Right lobe of liver (tissue), 6 donors: ENCODE measurements at regions not wholly inside any gene's neighbourhood (a gene's known extent, or its start where the extent isn't known, plus 50 kb on each side); places are given as distances from the start of the nearest gene placed in this dataset.
A peak's percentile ranks its signal among the peaks of the same experiment; 100 is the strongest.

ENCODE experiments used
- ATAC-seq, 4 donors: fragments of 200-7000 bp; cut with Tn5 transposase; one replicate each; pipeline ENCODE4 v1.9.1; 2020; ENCODE audit warnings: mild to moderate bottlenecking in 4 of 4, moderate library complexity in 4 of 4
- DNase-seq, 3 donors: peaks; one replicate each; pipeline ENCODE4 v3.0.0-alpha.2; 2020
- H3K27ac ChIP-seq, 3 donors: fragments of 200-600 bp; one replicate each; pipeline ENCODE4 v1.8.0; 2022
- H3K27me3 ChIP-seq, 2 donors: fragments of 200-600 bp; one replicate each; pipeline ENCODE4 v1.8.0; 2022
- H3K36me3 ChIP-seq, 4 donors: fragments of 200-600 bp; sonication (generic) in 1 of 4; one replicate each; pipeline versions ENCODE4 v1.5.1 to v1.8.0; 2017 to 2022; ENCODE audit warnings: control low read depth in 1 of 4
- H3K4me1 ChIP-seq, 4 donors: fragments of 200-600 bp; sonication (generic) in 1 of 4; one replicate each; pipeline versions ENCODE4 v1.5.1 to v1.8.0; 2017 to 2022; ENCODE audit warnings: control low read depth in 1 of 4
- H3K4me3 ChIP-seq, 3 donors: fragments of 200-600 bp; one replicate each; pipeline ENCODE4 v1.8.0; 2022
- H3K9me3 ChIP-seq, 4 donors: fragments of 200-600 bp; sonication (generic) in 1 of 4; one replicate each; pipeline versions ENCODE4 v1.5.1 to v1.8.0; 2017 to 2022; ENCODE audit warnings: control low read depth in 1 of 4
- CTCF ChIP-seq, 4 donors: fragments of 200-600 bp in 3 of 4; fragments of 450-650 bp in 1 of 4; IDR thresholded peaks; one replicate each; pipeline versions ENCODE4 v1.5.1 to v1.8.0; 2016 to 2022; ENCODE audit warnings: antibody characterized with exemption in 4 of 4, mild to moderate bottlenecking in 2 of 4
- POLR2A ChIP-seq: fragments of 450-650 bp; IDR thresholded peaks from one replicate; pipeline ENCODE4 v1.6.1; 2017; ENCODE audit warnings: antibody characterized with exemption, mild to moderate bottlenecking
- WGBS: methylation state at CpG from one replicate; pipeline ENCODE4 v1.1.6; 2018; ENCODE audit warnings: low coverage, low lambda C conversion rate; ENCODE audit not compliant: insufficient coverage; ENCODE audit errors: missing lambda C conversion rate; 5-methylcytosine and 5-hydroxymethylcytosine counted together
- intact Hi-C, 2 donors: fragments of 100-400 bp; cut with DNase I; formaldehyde crosslinking; loops; one replicate each; pipeline versions ENCODE4 v1.11.2 to v1.14.1; 2022
- donor health status: DM: no; HTN: yes; CAD: no.
- donor health status: DM: no; HTN: no; CAD: no.
- donor health status: DM: no; HTN: no; CAD: no.
- donor health status: DM: no; HTN: yes; CAD: no.
- donor health status: DM: no; HTN: yes; CAD: no.

GRCh38 chr12:13573698-13574321 lies 377.3 kb downstream of the EMP1 start:
- Histone ChIP-seq H3K4me1 (peaks cover 0 to 16% (median 1%) of the 10 kb centered on the region in 4 donors), H3K27ac (no peak overlapping the region), H3K9me3 (no peaks in the 10 kb centered on the region), H3K27me3 (no peaks in the 10 kb centered on the region), H3K4me3 (no peak overlapping the region), H3K36me3 (no peaks in the 10 kb centered on the region)
- 28% methylated on average over 3 of the region's 3 CpGs for WGBS
- TF ChIP-seq CTCF (IDR thresholded peaks at IDR 0.05) (no peak), POLR2A (no peak)
- intact Hi-C loops, result no loop called here
- DNase-seq, result no peak
- peak in 2 of 4 donors; percentile 46 to 85 for ATAC-seq

GRCh38 chr12:13571035-13571434 lies 374.5 kb downstream of the EMP1 start:
- ATAC-seq, result peak in 2 of 4 donors; percentile 26 to 39
- TF ChIP-seq CTCF (IDR thresholded peaks at IDR 0.05), result no peak
- TF ChIP-seq POLR2A, result no peak
- WGBS, result 77% methylated on average over 2 of the region's 2 CpGs
- intact Hi-C loops, result no loop called here
- H3K4me1 ChIP-seq, result peaks cover 0 to 16% (median 1%) of the 10 kb centered on the region in 4 donors
- peak overlapping the region in 2 of 3 donors; percentile 44 to 59 for H3K27ac ChIP-seq
- no peak overlapping the region for H3K4me3 ChIP-seq
- DNase-seq, result no peak
- no peaks in the 10 kb centered on the region for H3K36me3 ChIP-seq
- no peaks in the 10 kb centered on the region for H3K9me3 ChIP-seq
- H3K27me3 ChIP-seq, result no peaks in the 10 kb centered on the region

GRCh38 chr12:13570005-13570694 lies 373.6 kb downstream of the EMP1 start:
- peak; percentile 92 to 96 (median 94) for ATAC-seq
- no peaks in the 10 kb centered on the region for H3K9me3 ChIP-seq
- no peaks in the 10 kb centered on the region for H3K27me3 ChIP-seq
- WGBS, result 50% methylated on average over 1 of the region's 1 CpG
- DNase-seq, result no peak
- H3K4me1 ChIP-seq, result peaks cover 0 to 16% (median 1%) of the 10 kb centered on the region in 4 donors
- peak overlapping the region in 2 of 3 donors; percentile 44 to 59 for H3K27ac ChIP-seq
- TF ChIP-seq POLR2A, result no peak
- no peak for TF ChIP-seq CTCF (IDR thresholded peaks at IDR 0.05)
- no peaks in the 10 kb centered on the region for H3K36me3 ChIP-seq
- intact Hi-C loops, result no loop called here
- no peak overlapping the region for H3K4me3 ChIP-seq

GRCh38 chr12:13566292-13566691 lies 369.8 kb downstream of the EMP1 start:
- no peaks in the 10 kb centered on the region for H3K36me3 ChIP-seq
- ATAC-seq (no peak), DNase-seq (no peak)
- TF ChIP-seq CTCF (IDR thresholded peaks at IDR 0.05) (no peak), POLR2A (no peak)
- H3K4me3 ChIP-seq, result no peak overlapping the region
- peaks cover 0 to 16% (median 1%) of the 10 kb centered on the region in 4 donors for H3K4me1 ChIP-seq
- H3K27me3 ChIP-seq, result no peaks in the 10 kb centered on the region
- H3K9me3 ChIP-seq, result no peaks in the 10 kb centered on the region
- intact Hi-C loops, result no loop called here
- no peak overlapping the region for H3K27ac ChIP-seq
